Kidney (tissue), 13 donors: ENCODE measurements at regions not wholly inside any gene's neighbourhood (a gene's known extent, or its start where the extent isn't known, plus 50 kb on each side); places are given as distances from the start of the nearest gene placed in this dataset.

Experiments used
- DNase-seq, 5 donors: peaks; one replicate each; pipeline ENCODE4 v3.0.0-alpha.2; 2013 to 2020
- FAIRE-seq: peaks from 2 replicates; lab custom pipeline; 2012; peaks lifted over from hg19 to GRCh38; lab: Jason Lieb, UNC
- H3K27ac ChIP-seq, 2 donors: one replicate each; pipeline ENCODE4 v1.7.0; 2013; ENCODE audit warnings: low read depth in 2 of 2, low read length in 2 of 2, inconsistent platforms in 1 of 2
- H3K27me3 ChIP-seq: one replicate; pipeline ENCODE4 v1.7.1; 2013; ENCODE audit warnings: low read length, inconsistent platforms; ENCODE audit not compliant: control insufficient read depth, insufficient read depth
- H3K36me3 ChIP-seq, 3 donors: one replicate each; pipeline versions ENCODE4 v1.7.0 to v1.7.1; 2013; ENCODE audit warnings: low read length in 3 of 3, control low read depth in 1 of 3, inconsistent platforms in 1 of 3; ENCODE audit not compliant: insufficient read depth in 3 of 3, control insufficient read depth in 2 of 3
- H3K4me1 ChIP-seq, 3 donors: one replicate each; pipeline versions ENCODE4 v1.7.0 to v1.7.1; 2013; ENCODE audit warnings: low read length in 3 of 3, inconsistent platforms in 1 of 3, low read depth in 1 of 3; ENCODE audit not compliant: control insufficient read depth in 2 of 3, insufficient read depth in 2 of 3
- H3K4me3 ChIP-seq, 3 donors: one replicate each; pipeline versions ENCODE4 v1.7.0 to v1.8.1; 2013; ENCODE audit warnings: low read length in 3 of 3, control low read depth in 1 of 3, inconsistent platforms in 1 of 3
- H3K9ac ChIP-seq, 3 donors: one replicate each; pipeline versions ENCODE4 v1.7.0 to v1.7.1; 2013; ENCODE audit warnings: low read length in 3 of 3, control low read depth in 1 of 3, inconsistent platforms in 1 of 3
- H3K9me3 ChIP-seq, 3 donors: one replicate each; pipeline versions ENCODE4 v1.7.0 to v1.7.1; 2013; ENCODE audit warnings: low read length in 3 of 3, control low read depth in 1 of 3, inconsistent platforms in 1 of 3; ENCODE audit not compliant: control insufficient read depth in 2 of 3, insufficient read depth in 1 of 3
- intact Hi-C: fragments of 100-400 bp; cut with DNase I; formaldehyde crosslinking; loops from one replicate; pipeline ENCODE4 v1.11.1; 2022
- TF ChIP-seq, protein P1 (sequence below): IDR thresholded peaks from 3 replicates; pipeline ENCODE4 v1.5.1; 2012; ENCODE audit warnings: mild to moderate bottlenecking, moderate library complexity, borderline replicate concordance; ENCODE audit not compliant: insufficient read depth; ENCODE audit errors: extremely low read depth
- donor health status: control.
- donor health status: control.
- donor health status: control.
- donor health status: control.
- donor health status: control.
- donor health status: DM: yes; HTN: yes; CAD: no.
- donor health status: Normal renal cell carcinoma (clear cell type).

- intact Hi-C loops: no loop called here
- Histone ChIP-seq H3K4me1 (no peaks in the 10 kb centered on the region), H3K27ac (no peak overlapping the region), H3K36me3 (no peaks in the 10 kb centered on the region), H3K9me3 (no peaks in the 10 kb centered on the region), H3K4me3 (no peak overlapping the region), H3K9ac (no peak overlapping the region), H3K27me3 (no peaks in the 10 kb centered on the region)
- TF ChIP-seq, protein P1, sequence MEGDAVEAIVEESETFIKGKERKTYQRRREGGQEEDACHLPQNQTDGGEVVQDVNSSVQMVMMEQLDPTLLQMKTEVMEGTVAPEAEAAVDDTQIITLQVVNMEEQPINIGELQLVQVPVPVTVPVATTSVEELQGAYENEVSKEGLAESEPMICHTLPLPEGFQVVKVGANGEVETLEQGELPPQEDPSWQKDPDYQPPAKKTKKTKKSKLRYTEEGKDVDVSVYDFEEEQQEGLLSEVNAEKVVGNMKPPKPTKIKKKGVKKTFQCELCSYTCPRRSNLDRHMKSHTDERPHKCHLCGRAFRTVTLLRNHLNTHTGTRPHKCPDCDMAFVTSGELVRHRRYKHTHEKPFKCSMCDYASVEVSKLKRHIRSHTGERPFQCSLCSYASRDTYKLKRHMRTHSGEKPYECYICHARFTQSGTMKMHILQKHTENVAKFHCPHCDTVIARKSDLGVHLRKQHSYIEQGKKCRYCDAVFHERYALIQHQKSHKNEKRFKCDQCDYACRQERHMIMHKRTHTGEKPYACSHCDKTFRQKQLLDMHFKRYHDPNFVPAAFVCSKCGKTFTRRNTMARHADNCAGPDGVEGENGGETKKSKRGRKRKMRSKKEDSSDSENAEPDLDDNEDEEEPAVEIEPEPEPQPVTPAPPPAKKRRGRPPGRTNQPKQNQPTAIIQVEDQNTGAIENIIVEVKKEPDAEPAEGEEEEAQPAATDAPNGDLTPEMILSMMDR: no peak
- no peak for FAIRE-seq
- no peak for DNase-seq
Observed at GRCh38 chr2:60174146-60174545, 379.3 kb downstream of the BCL11A start.

GRCh38 chr2:60172801-60173200, 380.7 kb downstream of the BCL11A start:
- no peaks in the 10 kb centered on the region for H3K4me1 ChIP-seq
- no peak overlapping the region for H3K9ac ChIP-seq
- no peaks in the 10 kb centered on the region for H3K9me3 ChIP-seq
- DNase-seq: no peak
- intact Hi-C loops: no loop called here
- no peaks in the 10 kb centered on the region for H3K27me3 ChIP-seq
- no peak overlapping the region for H3K4me3 ChIP-seq
- no peaks in the 10 kb centered on the region for H3K36me3 ChIP-seq
- FAIRE-seq: no peak
- TF ChIP-seq, protein P1: no peak
- no peak overlapping the region for H3K27ac ChIP-seq

GRCh38 chr2:60170272-60170671, 383.2 kb downstream of the BCL11A start:
- FAIRE-seq: no peak
- H3K27ac ChIP-seq: no peak overlapping the region
- no peaks in the 10 kb centered on the region for H3K9me3 ChIP-seq
- no peaks in the 10 kb centered on the region for H3K27me3 ChIP-seq
- no peaks in the 10 kb centered on the region for H3K36me3 ChIP-seq
- no peak for DNase-seq
- no peaks in the 10 kb centered on the region for H3K4me1 ChIP-seq
- H3K4me3 ChIP-seq: no peak overlapping the region
- TF ChIP-seq, protein P1: no peak
- intact Hi-C loops: no loop called here
- H3K9ac ChIP-seq: no peak overlapping the region

- H3K9ac ChIP-seq: no peak overlapping the region
- H3K4me1 ChIP-seq: no peaks in the 10 kb centered on the region
- H3K27me3 ChIP-seq: no peaks in the 10 kb centered on the region
- no peaks in the 10 kb centered on the region for H3K9me3 ChIP-seq
- DNase-seq: no peak
- FAIRE-seq: no peak
- no peak overlapping the region for H3K27ac ChIP-seq
- no peaks in the 10 kb centered on the region for H3K36me3 ChIP-seq
- intact Hi-C loops: no loop called here
- H3K4me3 ChIP-seq: no peak overlapping the region
- TF ChIP-seq, protein P1: no peak
Observed at GRCh38 chr2:60168247-60168646, 385.2 kb downstream of the BCL11A start.
